MM.1S (cell line): ENCODE measurements at regions not wholly inside any gene's neighbourhood (a gene's known extent, or its start where the extent isn't known, plus 50 kb on each side); places are given as distances from the start of the nearest gene placed in this dataset.

Source experiments
- EZH2 ChIP-seq: fragments of 300-600 bp; sonication (generic); optimal IDR thresholded peaks from 2 replicates; pipeline ENCODE3; 2017; ENCODE audit warnings: low read depth, mild to moderate bottlenecking, antibody characterized with exemption, low read length, mixed read lengths
- EZH2phosphoT487 ChIP-seq: fragments of 300-600 bp; sonication (generic); IDR thresholded peaks from 2 replicates; pipeline ENCODE4 v1.6.1; 2018; ENCODE audit warnings: antibody characterized with exemption, low read length
- TF ChIP-seq, protein P1 (sequence below): fragments of 300-600 bp; sonication (generic); IDR thresholded peaks from 2 replicates; pipeline ENCODE4 v1.5.1; 2016; ENCODE audit warnings: antibody characterized with exemption, low read length, mixed read lengths

DNA sequence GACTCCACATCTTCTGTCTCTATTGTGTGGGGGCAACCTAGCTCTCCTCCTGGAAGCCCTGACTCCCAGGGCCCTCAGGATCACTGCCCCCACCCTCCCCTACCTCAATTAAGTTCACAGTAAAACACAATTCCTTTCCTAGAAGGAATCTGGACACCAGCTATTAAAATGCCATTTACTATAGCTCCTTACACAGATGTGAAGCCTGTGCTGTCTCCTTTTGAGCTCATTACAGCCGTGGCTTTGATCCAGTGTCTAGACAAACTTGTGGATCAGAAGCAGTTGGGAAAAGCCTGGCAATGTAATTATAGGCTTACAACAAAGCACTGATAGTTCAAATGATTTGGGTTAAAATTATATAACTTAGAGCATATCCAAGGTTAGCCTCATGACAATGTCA is 107.0 kb upstream of the SMIM23 start:
- TF ChIP-seq, protein P1, sequence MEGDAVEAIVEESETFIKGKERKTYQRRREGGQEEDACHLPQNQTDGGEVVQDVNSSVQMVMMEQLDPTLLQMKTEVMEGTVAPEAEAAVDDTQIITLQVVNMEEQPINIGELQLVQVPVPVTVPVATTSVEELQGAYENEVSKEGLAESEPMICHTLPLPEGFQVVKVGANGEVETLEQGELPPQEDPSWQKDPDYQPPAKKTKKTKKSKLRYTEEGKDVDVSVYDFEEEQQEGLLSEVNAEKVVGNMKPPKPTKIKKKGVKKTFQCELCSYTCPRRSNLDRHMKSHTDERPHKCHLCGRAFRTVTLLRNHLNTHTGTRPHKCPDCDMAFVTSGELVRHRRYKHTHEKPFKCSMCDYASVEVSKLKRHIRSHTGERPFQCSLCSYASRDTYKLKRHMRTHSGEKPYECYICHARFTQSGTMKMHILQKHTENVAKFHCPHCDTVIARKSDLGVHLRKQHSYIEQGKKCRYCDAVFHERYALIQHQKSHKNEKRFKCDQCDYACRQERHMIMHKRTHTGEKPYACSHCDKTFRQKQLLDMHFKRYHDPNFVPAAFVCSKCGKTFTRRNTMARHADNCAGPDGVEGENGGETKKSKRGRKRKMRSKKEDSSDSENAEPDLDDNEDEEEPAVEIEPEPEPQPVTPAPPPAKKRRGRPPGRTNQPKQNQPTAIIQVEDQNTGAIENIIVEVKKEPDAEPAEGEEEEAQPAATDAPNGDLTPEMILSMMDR = no peak
- TF ChIP-seq EZH2 (no peak), EZH2phosphoT487 (no peak)
